ENCODE measurements at regions not wholly inside any gene's neighbourhood (a gene's known extent, or its start where the extent isn't known, plus 50 kb on each side); places are given as distances from the start of the nearest gene placed in this dataset.

GRCh38 chr7:156082048-156083040 is 270.1 kb upstream of the SHH start:
- DNase-seq (no peak), ATAC-seq (ENCODE audit: poor library complexity) (no peak)
- intact Hi-C loops (cut with DNase I): no loop called here

GRCh38 chr7:156080596-156080995 is 268.3 kb upstream of the SHH start:
- no peak for DNase-seq
- no peak for ATAC-seq (ENCODE audit: poor library complexity)
- intact Hi-C loops (cut with DNase I): no loop called here

DNA sequence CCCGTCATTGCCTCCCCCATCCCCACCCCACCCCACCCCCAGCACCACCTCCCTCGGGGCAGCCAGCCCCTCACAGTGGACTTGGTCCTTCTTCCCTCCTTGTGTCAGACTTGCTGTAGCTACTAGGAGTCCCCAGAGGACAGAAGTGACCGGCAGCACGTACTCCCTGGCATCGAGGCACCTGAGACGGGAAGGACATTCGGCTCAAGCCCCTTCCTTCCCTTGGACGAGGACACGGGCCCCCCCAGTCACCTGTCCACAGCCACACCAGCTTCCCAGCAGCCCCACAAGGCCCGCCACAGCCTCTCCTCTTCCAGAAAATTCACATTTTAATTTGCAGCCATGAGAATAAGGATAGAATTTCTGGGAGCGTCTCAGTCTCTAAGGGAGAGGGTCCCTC is 267.8 kb upstream of the SHH start:
- ATAC-seq (ENCODE audit: poor library complexity): no peak
- DNase-seq: no peak
- intact Hi-C loops (cut with DNase I): no loop called here

GRCh38 chr7:156079156-156079555 is 266.9 kb upstream of the SHH start:
- intact Hi-C loops (cut with DNase I): no loop called here
- DNase-seq: no peak
- ATAC-seq (ENCODE audit: poor library complexity): no peak

GRCh38 chr7:156074982-156075615 is 262.8 kb upstream of the SHH start:
- intact Hi-C loops (cut with DNase I): no loop called here
- DNase-seq (no peak), ATAC-seq (ENCODE audit: poor library complexity) (no peak)

DNA sequence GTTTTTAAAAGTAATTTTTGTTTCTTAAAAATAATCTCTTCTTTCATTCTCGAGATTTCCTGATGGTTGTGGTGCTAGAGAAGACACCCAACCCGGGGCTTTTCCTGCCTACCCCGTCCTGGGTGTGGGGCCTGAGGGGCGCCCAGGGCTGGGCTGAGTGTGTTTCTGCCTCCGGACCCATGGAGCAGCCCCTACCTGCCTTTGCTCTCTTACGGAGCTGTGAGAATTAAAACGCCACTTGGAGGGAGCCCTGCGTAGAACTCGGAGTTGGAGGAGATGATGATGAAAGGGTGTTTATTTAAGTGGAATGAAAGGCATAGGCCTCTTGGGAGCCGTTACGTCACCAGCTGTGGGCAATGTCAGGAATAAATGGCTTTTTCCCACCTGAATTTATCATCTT is 261.8 kb upstream of the SHH start:
- no peak for DNase-seq
- intact Hi-C loops (cut with DNase I): no loop called here
- no peak for ATAC-seq (ENCODE audit: poor library complexity)

DNA sequence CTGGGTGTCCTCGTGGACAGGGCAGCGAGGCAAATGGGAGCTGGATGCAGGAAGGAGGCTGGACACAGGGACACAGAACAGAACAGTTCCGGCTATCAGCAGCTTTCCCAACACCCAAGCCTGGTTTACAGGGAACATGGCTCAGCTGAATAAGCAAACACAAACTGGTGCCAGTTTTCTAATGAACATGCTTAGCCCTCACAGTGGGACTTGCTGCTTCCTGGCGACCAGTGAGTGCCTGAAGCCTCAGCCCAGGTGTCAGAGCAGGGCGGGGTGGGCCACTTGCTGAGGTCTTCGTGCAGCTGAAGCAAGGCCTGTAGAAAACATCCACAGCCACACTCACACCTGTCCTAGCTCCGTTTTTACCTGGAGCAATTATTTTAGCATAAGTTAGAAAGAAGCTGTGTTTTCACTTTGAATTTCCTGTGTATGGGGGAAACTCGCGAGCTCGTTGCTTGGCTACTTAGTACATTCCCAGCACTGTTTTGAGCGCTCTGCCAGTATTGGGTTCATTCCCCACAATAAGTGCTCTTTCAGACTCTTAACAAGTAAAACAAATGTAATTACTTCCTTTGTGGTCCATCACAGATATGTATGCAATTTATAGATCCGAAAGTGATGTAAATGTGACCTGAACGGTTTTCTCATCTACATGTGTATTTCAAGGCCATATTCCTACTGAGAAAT is 261.2 kb upstream of the SHH start:
- intact Hi-C loops (cut with DNase I): no loop called here
- ATAC-seq (ENCODE audit: poor library complexity): no peak
- no peak for DNase-seq

DNA sequence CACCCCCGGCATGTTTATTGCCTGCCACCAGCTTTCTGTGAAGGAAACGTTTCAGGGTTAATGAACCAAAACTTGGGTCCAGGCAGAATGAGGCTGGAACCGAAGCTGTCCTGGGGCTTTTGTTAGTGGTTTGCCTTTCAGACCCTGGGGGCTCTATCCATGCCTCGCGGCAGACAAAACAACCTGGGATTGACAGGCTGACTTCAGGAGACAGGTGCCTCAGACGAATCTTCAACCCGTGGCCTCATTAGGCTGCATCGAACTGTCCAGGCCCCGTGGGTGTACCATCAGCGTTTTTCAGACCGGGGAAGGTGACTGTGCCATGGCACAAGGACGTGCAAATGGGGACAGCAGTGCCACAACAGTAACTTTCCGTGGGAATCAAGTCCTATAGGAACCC is 259.3 kb upstream of the SHH start:
- intact Hi-C loops (cut with DNase I): no loop called here
- DNase-seq (no peak), ATAC-seq (ENCODE audit: poor library complexity) (no peak)

GRCh38 chr7:156069891-156070290 is 257.6 kb upstream of the SHH start:
- no peak for ATAC-seq (ENCODE audit: poor library complexity)
- DNase-seq: no peak
- intact Hi-C loops (cut with DNase I): no loop called here

DNA sequence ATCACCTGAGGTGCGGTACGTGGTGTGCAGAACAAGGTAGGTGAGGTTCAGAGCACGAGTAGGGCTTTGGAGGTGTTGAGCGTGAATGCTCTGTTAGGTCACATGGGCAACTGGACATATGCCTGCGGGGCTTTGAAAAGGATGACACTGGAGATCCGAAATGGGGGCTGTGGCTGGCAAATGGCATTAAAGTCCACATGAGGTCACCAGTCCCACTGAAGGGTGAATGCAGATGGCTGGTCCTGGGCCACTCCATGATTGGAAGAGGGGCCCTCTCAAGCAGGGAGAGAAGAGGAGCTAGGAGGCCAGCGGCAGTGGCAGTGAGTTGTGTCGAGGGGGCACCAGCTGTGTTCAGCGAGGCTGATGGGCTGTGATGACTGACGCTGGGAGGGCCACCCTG is 254.9 kb upstream of the SHH start:
- ATAC-seq (ENCODE audit: poor library complexity) (no peak), DNase-seq (no peak)
- intact Hi-C loops (cut with DNase I): no loop called here

GRCh38 chr7:156065400-156065799 is 253.1 kb upstream of the SHH start:
- ATAC-seq (ENCODE audit: poor library complexity) (no peak), DNase-seq (no peak)
- intact Hi-C loops (cut with DNase I): no loop called here

GRCh38 chr7:156064971-156065386 is 252.7 kb upstream of the SHH start:
- no peak for DNase-seq
- no peak for ATAC-seq (ENCODE audit: poor library complexity)
- intact Hi-C loops (cut with DNase I): no loop called here

DNA sequence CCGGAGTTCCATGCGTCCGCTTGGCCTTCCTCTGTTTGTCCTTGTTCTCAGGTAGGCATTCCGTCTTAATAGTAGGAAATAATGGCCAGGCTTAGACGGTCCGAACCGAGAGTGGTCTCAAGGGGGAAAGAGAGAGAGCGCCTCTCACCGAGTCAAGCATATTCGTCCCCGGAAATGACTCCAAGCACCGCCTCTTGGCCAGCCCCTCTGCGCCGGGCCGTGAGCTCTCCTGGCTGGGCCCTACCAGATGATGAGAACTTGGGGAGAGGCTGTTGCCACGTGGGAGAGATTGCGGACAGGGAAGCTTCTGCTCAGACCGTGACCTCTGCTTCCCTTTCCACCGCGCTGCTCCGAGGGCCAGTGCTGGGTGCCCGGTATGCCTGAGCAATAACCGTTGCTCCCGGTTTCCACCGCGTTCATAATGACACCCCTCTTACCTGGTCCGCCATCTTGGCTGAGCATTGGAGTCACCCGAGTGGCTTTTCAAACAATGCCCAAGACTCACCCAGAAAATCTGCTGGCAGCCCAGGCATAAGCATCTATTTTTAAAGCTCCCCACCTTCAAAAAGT is 251.1 kb upstream of the SHH start:
- DNase-seq (no peak), ATAC-seq (ENCODE audit: poor library complexity) (no peak)
- intact Hi-C loops (cut with DNase I): no loop called here

DNA sequence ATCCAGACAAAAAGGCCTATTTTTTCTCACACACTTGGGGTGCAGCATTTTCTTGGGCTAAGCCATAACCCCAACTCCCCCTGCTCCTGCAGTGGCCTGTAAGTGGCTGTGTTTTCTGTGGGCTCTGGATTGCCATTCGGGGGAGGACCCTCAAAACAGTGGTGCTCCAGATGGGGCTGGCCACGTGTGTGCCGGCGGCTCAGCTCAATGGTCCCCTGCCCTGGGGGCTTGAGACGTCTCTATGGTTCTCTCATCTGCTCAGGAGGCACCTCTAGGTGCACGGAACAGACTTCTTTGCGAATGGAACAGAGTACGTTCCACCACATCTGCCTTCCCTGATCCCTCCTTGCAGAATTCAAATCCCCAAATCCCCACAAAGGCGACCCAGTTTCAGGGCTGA is 250.0 kb upstream of the SHH start:
- intact Hi-C loops (cut with DNase I): no loop called here
- DNase-seq: no peak
- ATAC-seq (ENCODE audit: poor library complexity): no peak

DNA sequence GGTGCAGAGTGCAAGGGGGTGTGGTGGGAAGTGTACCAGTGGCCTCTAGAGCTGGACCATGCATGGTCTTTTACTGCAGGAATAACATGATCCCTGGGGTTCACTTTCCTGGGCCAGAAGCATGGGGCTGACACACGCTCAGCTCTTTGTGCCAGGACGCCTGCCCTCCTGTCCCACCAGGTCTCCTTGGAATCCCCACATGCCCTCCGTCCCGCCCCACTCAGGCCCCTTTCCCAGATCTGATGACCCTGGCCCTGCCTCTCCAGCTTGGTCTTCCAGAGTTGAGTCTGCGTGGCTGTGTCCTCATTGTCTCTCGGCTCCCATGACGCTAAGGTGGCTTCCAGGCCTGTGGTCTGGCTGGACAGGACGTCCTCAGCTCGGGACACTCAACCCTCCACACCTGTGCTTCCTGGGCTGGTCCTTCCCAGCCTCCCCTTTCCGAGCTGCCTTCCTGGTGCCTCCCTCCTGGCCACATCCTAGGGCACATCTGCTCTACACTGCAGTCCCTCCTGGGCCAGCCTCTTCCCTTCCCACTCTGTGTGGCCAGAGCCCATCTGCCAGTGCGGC is 249.5 kb upstream of the SHH start:
- ATAC-seq (ENCODE audit: poor library complexity) (no peak), DNase-seq (no peak)
- intact Hi-C loops (cut with DNase I): no loop called here

GRCh38 chr7:156060925-156061324 is 248.7 kb upstream of the SHH start:
- intact Hi-C loops (cut with DNase I): no loop called here
- ATAC-seq (ENCODE audit: poor library complexity): no peak
- DNase-seq: no peak

DNA sequence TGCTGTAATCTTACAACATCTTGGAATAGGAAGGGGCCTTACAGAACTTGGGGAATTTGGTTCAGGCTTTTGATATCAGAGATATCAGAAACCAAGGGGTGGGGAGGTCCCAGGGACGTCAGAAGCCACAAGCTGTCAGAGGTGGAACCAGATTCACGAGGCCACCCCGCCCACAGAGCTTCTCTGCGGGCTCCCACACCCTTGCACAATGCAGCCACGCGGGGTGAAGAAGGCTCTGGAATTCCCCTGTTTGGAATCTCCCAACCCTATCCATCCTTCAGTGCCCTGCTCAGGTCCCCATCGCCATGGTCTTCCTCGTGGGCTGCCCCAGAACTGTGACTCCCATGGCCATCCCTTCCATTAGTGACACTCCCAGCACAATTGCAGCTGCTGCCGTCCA is 247.1 kb upstream of the SHH start:
- intact Hi-C loops (cut with DNase I): no loop called here
- ATAC-seq (ENCODE audit: poor library complexity) (no peak), DNase-seq (no peak)

- DNase-seq: no peak
- ATAC-seq (ENCODE audit: poor library complexity): no peak
- intact Hi-C loops (cut with DNase I): no loop called here
Observed at GRCh38 chr7:156058248-156058647, 246.0 kb upstream of the SHH start.

DNA sequence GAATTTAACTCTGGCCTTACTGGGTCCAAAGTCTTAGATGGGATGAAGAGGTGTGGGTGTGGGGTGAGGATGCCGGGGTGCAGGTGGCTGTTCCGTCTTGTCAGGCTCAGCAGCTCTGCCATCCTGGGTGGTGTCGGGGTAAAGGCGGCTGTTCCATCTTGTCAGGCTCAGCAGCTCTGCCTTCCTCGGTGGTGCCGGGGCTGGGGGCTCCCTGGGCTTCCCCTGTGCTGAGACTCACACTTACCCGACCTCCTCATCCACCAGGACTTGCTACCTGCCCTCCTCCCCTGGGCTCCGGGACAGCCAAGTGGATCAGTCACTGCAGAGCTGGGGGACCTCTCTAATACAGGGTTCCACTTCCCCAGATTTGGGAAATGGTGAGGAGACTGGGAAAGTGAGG is 244.3 kb upstream of the SHH start:
- ATAC-seq (ENCODE audit: poor library complexity) (no peak), DNase-seq (no peak)
- intact Hi-C loops (cut with DNase I): no loop called here
